ENCODE measurements at regions not wholly inside any gene's neighbourhood (a gene's known extent, or its start where the extent isn't known, plus 50 kb on each side); places are given as distances from the start of the nearest gene placed in this dataset.
"Not testable (repeated sequence)": the region's sequence is repeated elsewhere in the genome, so short reads cannot be mapped to it uniquely, and the experiment has no call there.

GRCh38 chr21:25183577-25183976 is 423.7 kb downstream of the MRPL39 start:
- WGBS, 2 donors = 88 to 89% methylated on average over 3 of the region's 3 CpGs

GRCh38 chr21:25181690-25182089 is 425.6 kb downstream of the MRPL39 start:
- 74 to 91% methylated on average over 3 of the region's 3 CpGs for WGBS, 2 donors
- not testable (repeated sequence) for H3K4me1 ChIP-seq

More at GRCh38 chr21:25183577-25183976, 423.7 kb downstream of the MRPL39 start:
- Histone ChIP-seq H3K27ac (no peak overlapping the region), H3K4me1 (no peaks in the 10 kb centered on the region), H3K9me3 (no peaks in the 10 kb centered on the region), H3K36me3 (no peaks in the 10 kb centered on the region), H3K4me3 (no peak overlapping the region), H3K27me3 (no peaks in the 10 kb centered on the region)
- DNase-seq = no peak
- intact Hi-C loops (cut with DNase I) = no loop called here
- TF ChIP-seq POLR2A (IDR thresholded peaks at IDR 0.05) = no peak
- no peak for TF ChIP-seq POLR2AphosphoS5 (IDR thresholded peaks at IDR 0.05)
- TF ChIP-seq CTCF (IDR thresholded peaks at IDR 0.05) = no peak
- no peak for TF ChIP-seq EP300 (IDR thresholded peaks at IDR 0.05)

GRCh38 chr21:25179116-25179515 is 428.2 kb downstream of the MRPL39 start:
- DNase-seq = no peak
- no peak overlapping the region for H3K4me3 ChIP-seq
- intact Hi-C loops (cut with DNase I) = no loop called here
- 86 to 96% methylated on average over 1 of the region's 1 CpG for WGBS, 2 donors
- no peaks in the 10 kb centered on the region for H3K36me3 ChIP-seq
- no peaks in the 10 kb centered on the region for H3K4me1 ChIP-seq
- TF ChIP-seq POLR2A (IDR thresholded peaks at IDR 0.05) (no peak), POLR2AphosphoS5 (IDR thresholded peaks at IDR 0.05) (no peak)
- H3K27me3 ChIP-seq = no peaks in the 10 kb centered on the region
- no peak overlapping the region for H3K27ac ChIP-seq
- H3K9me3 ChIP-seq = no peaks in the 10 kb centered on the region

More at GRCh38 chr21:25181690-25182089, 425.6 kb downstream of the MRPL39 start:
- H3K27me3 ChIP-seq; H3K9me3 ChIP-seq; intact Hi-C loops (cut with DNase I); DNase-seq; H3K27ac ChIP-seq; H3K36me3 ChIP-seq; H3K4me3 ChIP-seq: not testable (repeated sequence)

- H3K36me3 ChIP-seq = no peaks in the 10 kb centered on the region
- no peak for DNase-seq
- no peak overlapping the region for H3K27ac ChIP-seq
- WGBS, 2 donors = 72 to 80% methylated on average over 5 of the region's 5 CpGs
- no peaks in the 10 kb centered on the region for H3K27me3 ChIP-seq
- no peak overlapping the region for H3K4me3 ChIP-seq
- no peaks in the 10 kb centered on the region for H3K4me1 ChIP-seq
- no peaks in the 10 kb centered on the region for H3K9me3 ChIP-seq
- intact Hi-C loops (cut with DNase I) = no loop called here
- TF ChIP-seq CTCF (IDR thresholded peaks at IDR 0.05) (no peak), EP300 (IDR thresholded peaks at IDR 0.05) (no peak), POLR2A (IDR thresholded peaks at IDR 0.05) (no peak), POLR2AphosphoS5 (IDR thresholded peaks at IDR 0.05) (no peak)
Measured at GRCh38 chr21:25176637-25177412, 430.5 kb downstream of the MRPL39 start.

GRCh38 chr21:25175938-25176337 is 431.3 kb downstream of the MRPL39 start:
- DNase-seq = no peak
- no peak overlapping the region for H3K27ac ChIP-seq
- H3K4me3 ChIP-seq = no peak overlapping the region
- TF ChIP-seq POLR2AphosphoS5 (IDR thresholded peaks at IDR 0.05) = no peak
- TF ChIP-seq EP300 (IDR thresholded peaks at IDR 0.05) = no peak
- no peak for TF ChIP-seq POLR2A (IDR thresholded peaks at IDR 0.05)
- TF ChIP-seq CTCF (IDR thresholded peaks at IDR 0.05) = no peak
- H3K27me3 ChIP-seq = no peaks in the 10 kb centered on the region
- no peaks in the 10 kb centered on the region for H3K36me3 ChIP-seq
- intact Hi-C loops (cut with DNase I) = no loop called here
- WGBS, 2 donors = 52 to 73% methylated on average over 2 of the region's 2 CpGs
- no peaks in the 10 kb centered on the region for H3K4me1 ChIP-seq
- H3K9me3 ChIP-seq = no peaks in the 10 kb centered on the region

GRCh38 chr21:25171438-25171837 is 435.8 kb downstream of the MRPL39 start:
- intact Hi-C loops (cut with DNase I) = no loop called here
- peaks cover 0 to 3% (median 0%) of the 10 kb centered on the region in 4 donors for H3K9me3 ChIP-seq
- no peak overlapping the region for H3K27ac ChIP-seq
- H3K4me1 ChIP-seq = no peaks in the 10 kb centered on the region
- TF ChIP-seq EP300 (IDR thresholded peaks at IDR 0.05) (no peak), CTCF (IDR thresholded peaks at IDR 0.05) (no peak), POLR2A (IDR thresholded peaks at IDR 0.05) (no peak), POLR2AphosphoS5 (IDR thresholded peaks at IDR 0.05) (no peak)
- H3K27me3 ChIP-seq = no peaks in the 10 kb centered on the region
- no peak overlapping the region for H3K4me3 ChIP-seq
- H3K36me3 ChIP-seq = no peaks in the 10 kb centered on the region
- no peak for DNase-seq
- 80 to 83% methylated on average over 6 of the region's 6 CpGs for WGBS, 2 donors
